SW 1271 (cell line): ENCODE measurements at regions not wholly inside any gene's neighbourhood (a gene's known extent, or its start where the extent isn't known, plus 50 kb on each side); places are given as distances from the start of the nearest gene placed in this dataset.

Experiments
- DNase-seq, 2 experiments: peaks; one replicate each; lab custom pipeline; 2025; lab: John Stamatoyannopoulos, UW

DNA sequence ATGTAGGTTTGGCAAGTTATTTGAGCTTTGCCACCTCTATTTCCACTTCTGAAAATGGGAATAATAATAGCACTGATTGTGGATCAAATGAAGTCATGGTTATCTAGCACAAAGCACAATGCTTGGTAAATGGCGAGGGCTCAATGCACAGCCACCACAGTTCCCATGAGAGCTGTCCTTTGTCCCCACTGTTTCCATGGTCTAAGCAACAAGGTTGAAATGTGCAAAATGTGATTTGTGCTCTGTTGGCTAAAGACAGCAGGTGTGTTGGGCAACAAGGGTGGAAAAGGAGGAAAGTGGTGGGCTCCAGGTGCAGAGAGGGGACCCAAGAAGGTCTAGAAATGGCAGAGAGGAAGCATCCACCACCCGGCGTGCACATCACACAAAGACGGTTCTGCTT lies 200.5 kb downstream of the TRIM29 start:
- no peak for DNase-seq

- no peak for DNase-seq
These were observed 201.5 kb downstream of the TRIM29 start for GRCh38 chr11:119936426-119936825.

GRCh38 chr11:119935349-119935925 lies 202.5 kb downstream of the TRIM29 start:
- no peak for DNase-seq

DNA sequence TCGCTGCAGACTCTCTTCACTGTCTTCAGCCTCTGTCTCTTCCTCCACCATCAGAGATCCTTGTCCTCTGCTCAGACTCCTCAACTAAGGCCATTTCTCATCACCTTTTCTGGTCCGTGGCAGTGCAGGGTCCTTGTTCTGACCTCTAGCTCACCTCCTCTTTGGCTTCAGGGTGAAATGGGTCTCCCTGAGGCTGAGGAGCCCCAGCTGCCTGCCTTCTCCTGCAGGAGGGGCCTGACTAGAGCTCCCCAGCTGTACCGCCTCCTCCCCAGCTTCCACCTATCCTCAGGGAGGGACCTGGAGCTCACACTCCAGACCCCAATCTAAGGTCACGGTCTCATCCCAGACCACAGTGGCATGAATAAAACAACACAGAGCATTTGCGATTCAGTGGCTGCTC lies 203.0 kb downstream of the TRIM29 start:
- no peak for DNase-seq

GRCh38 chr11:119934267-119934666 lies 203.6 kb downstream of the TRIM29 start:
- DNase-seq = no peak

GRCh38 chr11:119933584-119933983 lies 204.3 kb downstream of the TRIM29 start:
- no peak for DNase-seq

GRCh38 chr11:119932828-119933562 lies 204.0 kb upstream of the NECTIN1 start:
- DNase-seq = no peak

DNA sequence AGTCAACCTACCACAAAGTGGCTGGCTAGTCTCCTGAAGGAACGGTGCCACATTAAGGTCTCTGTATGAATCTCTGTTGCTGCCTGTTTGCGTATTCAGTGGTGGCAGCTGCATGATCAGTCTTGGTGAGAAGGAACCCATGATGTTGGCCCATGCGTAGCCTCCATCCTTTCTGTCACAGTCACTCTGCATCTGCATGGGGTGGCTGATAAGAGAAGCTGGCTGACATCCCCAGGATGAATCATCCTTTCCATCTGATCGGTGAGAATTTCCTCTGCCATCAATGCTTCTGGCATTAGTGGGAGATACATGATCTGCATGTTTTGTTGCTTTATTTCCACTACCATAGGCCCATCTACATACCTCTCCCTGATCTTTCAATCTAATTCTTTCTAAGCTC lies 199.0 kb upstream of the NECTIN1 start:
- DNase-seq = no peak

DNA sequence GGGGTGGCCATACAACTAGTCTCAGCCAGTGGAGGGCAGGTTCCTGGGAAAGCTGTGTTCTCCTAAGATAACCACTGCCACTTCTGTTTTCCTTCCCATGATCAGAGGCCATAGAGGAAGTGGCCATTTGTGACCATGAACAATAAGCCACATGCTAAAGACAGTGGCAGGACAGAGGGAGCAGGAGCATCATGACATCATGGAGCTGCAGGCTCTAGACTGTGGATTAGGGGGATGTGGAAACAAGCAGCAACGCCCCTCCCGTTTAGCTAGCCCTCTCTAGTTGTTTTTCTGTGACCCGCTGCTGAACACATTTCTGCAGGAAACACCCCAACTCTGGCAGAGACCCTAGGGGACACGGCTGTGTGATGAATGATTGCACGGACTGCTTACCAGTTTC lies 195.0 kb upstream of the NECTIN1 start:
- no peak for DNase-seq

DNA sequence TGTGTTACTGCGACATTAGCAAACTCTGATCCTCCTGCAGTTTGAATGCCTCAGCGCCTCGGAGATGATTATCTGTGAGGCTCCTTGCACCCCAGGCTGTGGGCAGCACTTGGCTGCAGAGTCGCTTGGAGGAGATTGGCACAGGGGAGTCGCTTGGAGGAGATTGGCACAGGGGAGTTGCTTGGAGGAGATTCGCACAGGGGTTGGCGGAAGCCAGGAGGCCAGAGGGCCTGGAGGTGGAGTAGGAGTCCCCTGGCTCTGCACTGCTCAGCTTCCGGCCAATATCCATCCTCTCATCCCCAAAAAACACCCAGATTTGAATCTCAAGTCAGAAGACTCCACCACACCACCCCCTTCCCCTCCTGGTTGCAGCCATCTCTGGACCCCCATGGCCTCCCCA lies 192.6 kb upstream of the NECTIN1 start:
- no peak for DNase-seq

- DNase-seq = no peak
These were observed 191.8 kb upstream of the NECTIN1 start for GRCh38 chr11:119920666-119921387.

- DNase-seq = no peak
These were observed 190.7 kb upstream of the NECTIN1 start for GRCh38 chr11:119919656-119920055.

DNA sequence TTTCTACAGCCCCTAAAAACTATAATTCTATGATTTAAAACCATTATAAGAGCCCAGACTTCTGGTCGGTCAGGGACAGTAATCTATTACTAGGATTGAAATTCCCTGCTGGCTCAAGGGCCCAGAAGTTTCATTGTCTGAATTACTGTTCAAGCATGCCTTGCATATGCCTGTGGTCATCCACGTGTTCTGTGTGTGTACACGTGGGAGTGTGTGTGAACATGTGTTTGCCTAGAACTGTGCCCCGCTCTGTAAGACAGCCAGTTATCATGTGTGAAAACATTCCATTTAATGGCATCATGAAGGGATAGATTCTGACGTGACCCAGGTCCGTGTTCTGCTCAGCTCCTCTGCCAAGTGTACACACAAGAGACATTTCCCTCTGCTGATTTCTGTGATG lies 189.3 kb upstream of the NECTIN1 start:
- DNase-seq = no peak

DNA sequence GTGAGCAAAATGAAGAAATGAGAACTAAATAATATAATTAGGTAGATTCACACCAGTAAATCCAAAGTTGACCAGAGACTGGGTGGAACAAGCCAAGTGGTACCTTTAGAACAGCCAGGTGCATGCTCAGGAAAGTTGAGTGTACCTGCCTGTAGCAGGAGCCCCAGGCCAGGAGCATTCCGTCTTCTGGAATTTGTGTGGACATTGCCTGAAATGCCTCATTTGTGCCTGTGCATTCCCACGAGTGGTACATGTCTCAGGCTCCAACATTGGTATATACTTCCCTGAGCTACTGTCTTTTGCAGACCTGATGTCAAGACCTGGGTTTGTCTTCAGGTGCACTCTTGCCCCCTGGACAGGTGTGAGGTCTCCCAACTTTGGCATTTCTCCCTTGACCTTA lies 187.6 kb upstream of the NECTIN1 start:
- DNase-seq = no peak

GRCh38 chr11:119912229-119912628 lies 183.2 kb upstream of the NECTIN1 start:
- DNase-seq = no peak

GRCh38 chr11:119910650-119911049 lies 181.7 kb upstream of the NECTIN1 start:
- DNase-seq = no peak

DNA sequence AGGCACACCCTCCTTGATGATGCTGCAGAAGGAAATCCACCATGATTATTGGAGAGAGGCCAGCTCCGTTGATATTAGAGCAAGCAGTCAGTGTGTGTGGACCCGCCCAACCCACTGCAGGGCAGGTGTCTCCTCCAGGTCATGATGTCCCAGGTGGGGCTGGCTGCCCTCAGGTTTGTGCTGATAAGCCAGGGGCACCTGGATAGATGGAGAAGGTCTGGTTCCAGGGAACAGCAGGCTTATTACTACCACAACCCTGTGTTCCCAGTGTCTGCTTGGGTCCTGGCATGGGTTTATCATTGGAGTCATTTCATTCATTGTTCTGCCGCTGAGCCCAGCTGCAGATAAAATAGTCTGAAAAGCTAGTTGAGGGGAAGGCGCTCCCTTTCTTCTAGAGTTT lies 181.1 kb upstream of the NECTIN1 start:
- no peak for DNase-seq

GRCh38 chr11:119909495-119909894 lies 180.5 kb upstream of the NECTIN1 start:
- no peak for DNase-seq

DNA sequence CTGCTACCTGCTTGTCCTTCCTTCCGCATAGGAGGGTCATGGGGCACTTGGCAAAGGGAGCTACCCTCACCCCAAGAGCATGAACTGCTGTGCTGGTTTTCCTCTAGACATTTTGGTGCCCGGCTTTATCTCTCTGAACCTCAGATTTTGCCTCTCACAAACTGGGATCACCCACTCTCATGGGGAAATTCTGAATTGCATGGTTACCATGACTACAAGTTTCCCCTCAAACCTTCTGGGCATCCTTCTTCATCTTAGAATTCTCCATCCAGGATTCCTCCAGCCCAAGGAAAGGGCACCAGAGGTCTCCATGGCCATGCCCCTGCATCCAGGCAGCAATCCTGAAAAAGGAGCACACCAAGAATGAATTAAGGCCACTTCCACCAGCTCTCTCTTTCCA lies 180.1 kb upstream of the NECTIN1 start:
- no peak for DNase-seq

DNA sequence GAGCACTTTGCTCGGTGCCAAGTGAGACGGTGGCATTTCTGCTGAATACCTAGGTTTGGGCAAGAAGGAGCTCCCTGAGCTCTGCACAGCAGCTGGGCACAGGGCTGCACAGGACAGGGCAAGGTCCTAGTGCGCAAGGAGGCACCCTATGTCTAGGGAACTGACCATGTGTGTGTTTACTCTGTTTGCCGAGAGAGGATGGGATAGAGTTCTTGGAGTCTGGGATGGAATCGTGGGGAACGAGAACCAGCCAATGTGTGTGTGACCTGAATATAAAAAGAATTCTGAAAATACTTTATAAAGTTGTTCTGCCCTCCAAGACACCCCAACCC lies 179.5 kb upstream of the NECTIN1 start:
- DNase-seq = no peak

- no peak for DNase-seq
These were observed 179.0 kb upstream of the NECTIN1 start for GRCh38 chr11:119907878-119908572.

GRCh38 chr11:119907122-119907851 lies 178.3 kb upstream of the NECTIN1 start:
- no peak for DNase-seq
